ENCODE measurements at regions not wholly inside any gene's neighbourhood (a gene's known extent, or its start where the extent isn't known, plus 50 kb on each side); places are given as distances from the start of the nearest gene placed in this dataset.

- Mint-ChIP-seq H3K27ac (no peak overlapping the region), H3K4me3 (no peak overlapping the region), H3K36me3 (ENCODE audit: low read depth) (no peaks in the 10 kb centered on the region), H3K9me3 (no peaks in the 10 kb centered on the region), H3K27me3 (peaks cover 3% of the 10 kb centered on the region), H3K4me1 (no peaks in the 10 kb centered on the region)
- ChIA-PET POLR2A (no interaction called here), CTCF (interaction anchor here (0.6 kb wide), 1 partner anchor 40 kb away, joined by 3 read pairs; no protein-coding TSS in a partner anchor)
- DNase-seq = no peak
These were observed 138.6 kb downstream of the CAAP1 start for GRCh38 chr9:26753971-26754370.

GRCh38 chr9:26750162-26750561 is 142.4 kb downstream of the CAAP1 start:
- H3K9me3 Mint-ChIP-seq = no peaks in the 10 kb centered on the region
- H3K4me1 Mint-ChIP-seq = no peaks in the 10 kb centered on the region
- no peak overlapping the region for H3K4me3 Mint-ChIP-seq
- no peak overlapping the region for H3K27ac Mint-ChIP-seq
- ChIA-PET POLR2A (no interaction called here), CTCF (no interaction called here)
- H3K27me3 Mint-ChIP-seq = no peaks in the 10 kb centered on the region
- no peaks in the 10 kb centered on the region for H3K36me3 Mint-ChIP-seq (ENCODE audit: low read depth)
- no peak for DNase-seq

GRCh38 chr9:26748449-26749058 is 144.0 kb downstream of the CAAP1 start:
- H3K4me1 Mint-ChIP-seq = no peaks in the 10 kb centered on the region
- H3K27me3 Mint-ChIP-seq = peaks cover 3% of the 10 kb centered on the region
- H3K9me3 Mint-ChIP-seq = no peaks in the 10 kb centered on the region
- H3K4me3 Mint-ChIP-seq = no peak overlapping the region
- H3K36me3 Mint-ChIP-seq (ENCODE audit: low read depth) = no peaks in the 10 kb centered on the region
- no peak for DNase-seq
- ChIA-PET CTCF (no interaction called here), POLR2A (no interaction called here)
- H3K27ac Mint-ChIP-seq = no peak overlapping the region

- H3K27me3 Mint-ChIP-seq = peaks cover 4% of the 10 kb centered on the region
- DNase-seq = no peak
- H3K4me3 Mint-ChIP-seq = no peak overlapping the region
- no peaks in the 10 kb centered on the region for H3K36me3 Mint-ChIP-seq (ENCODE audit: low read depth)
- H3K4me1 Mint-ChIP-seq = no peaks in the 10 kb centered on the region
- POLR2A ChIA-PET = no interaction called here
- no peaks in the 10 kb centered on the region for H3K9me3 Mint-ChIP-seq
- CTCF ChIA-PET = no interaction called here
- no peak overlapping the region for H3K27ac Mint-ChIP-seq
These were observed 145.0 kb downstream of the CAAP1 start for GRCh38 chr9:26747611-26748010.

- POLR2A ChIA-PET = no interaction called here
- CTCF ChIA-PET = no interaction called here
- no peaks in the 10 kb centered on the region for H3K9me3 Mint-ChIP-seq
- H3K4me1 Mint-ChIP-seq = no peaks in the 10 kb centered on the region
- no peaks in the 10 kb centered on the region for H3K36me3 Mint-ChIP-seq (ENCODE audit: low read depth)
- H3K4me3 Mint-ChIP-seq = no peak overlapping the region
- no peak overlapping the region for H3K27ac Mint-ChIP-seq
- no peak for DNase-seq
- peaks cover 4% of the 10 kb centered on the region for H3K27me3 Mint-ChIP-seq
These were observed 146.1 kb downstream of the CAAP1 start for GRCh38 chr9:26746357-26747072.

- POLR2A ChIA-PET = no interaction called here
- no peak for DNase-seq
- H3K36me3 Mint-ChIP-seq (ENCODE audit: low read depth) = no peaks in the 10 kb centered on the region
- CTCF ChIA-PET = no interaction called here
- no peaks in the 10 kb centered on the region for H3K4me1 Mint-ChIP-seq
- no peak overlapping the region for H3K27ac Mint-ChIP-seq
- no peaks in the 10 kb centered on the region for H3K9me3 Mint-ChIP-seq
- no peak overlapping the region for H3K4me3 Mint-ChIP-seq
- peaks cover 4% of the 10 kb centered on the region for H3K27me3 Mint-ChIP-seq
These were observed 147.5 kb downstream of the CAAP1 start for GRCh38 chr9:26745111-26745510.

- POLR2A ChIA-PET = no interaction called here
- Mint-ChIP-seq H3K4me1 (no peaks in the 10 kb centered on the region), H3K27me3 (peaks cover 4% of the 10 kb centered on the region), H3K9me3 (no peaks in the 10 kb centered on the region), H3K4me3 (no peak overlapping the region), H3K36me3 (ENCODE audit: low read depth) (no peaks in the 10 kb centered on the region), H3K27ac (no peak overlapping the region)
- DNase-seq = no peak
- CTCF ChIA-PET = interaction anchor here (0.8 kb wide), 1 partner anchor 231 kb away, joined by 4 read pairs; no protein-coding TSS in a partner anchor
These were observed 148.2 kb downstream of the CAAP1 start for GRCh38 chr9:26744191-26744965.

- no peaks in the 10 kb centered on the region for H3K4me1 Mint-ChIP-seq
- no peak for DNase-seq
- POLR2A ChIA-PET = no interaction called here
- peaks cover 5% of the 10 kb centered on the region for H3K27me3 Mint-ChIP-seq
- H3K27ac Mint-ChIP-seq = no peak overlapping the region
- H3K4me3 Mint-ChIP-seq = no peak overlapping the region
- H3K36me3 Mint-ChIP-seq (ENCODE audit: low read depth) = no peaks in the 10 kb centered on the region
- CTCF ChIA-PET = no interaction called here
- H3K9me3 Mint-ChIP-seq = peaks cover 3% of the 10 kb centered on the region
These were observed 149.7 kb downstream of the CAAP1 start for GRCh38 chr9:26742828-26743476.

- POLR2A ChIA-PET = no interaction called here
- Mint-ChIP-seq H3K4me1 (no peaks in the 10 kb centered on the region), H3K27ac (no peak overlapping the region), H3K4me3 (no peak overlapping the region), H3K36me3 (ENCODE audit: low read depth) (no peaks in the 10 kb centered on the region), H3K27me3 (peaks cover 4% of the 10 kb centered on the region), H3K9me3 (peaks cover 3% of the 10 kb centered on the region)
- DNase-seq = no peak
- CTCF ChIA-PET = no interaction called here
These were observed 157.4 kb downstream of the CAAP1 start for GRCh38 chr9:26735160-26735559.

- Mint-ChIP-seq H3K27ac (no peak overlapping the region), H3K4me3 (no peak overlapping the region), H3K4me1 (no peaks in the 10 kb centered on the region), H3K9me3 (no peaks in the 10 kb centered on the region), H3K27me3 (peaks cover 8% of the 10 kb centered on the region), H3K36me3 (ENCODE audit: low read depth) (no peaks in the 10 kb centered on the region)
- ChIA-PET CTCF (no interaction called here), POLR2A (no interaction called here)
- no peak for DNase-seq
These were observed 163.4 kb downstream of the CAAP1 start for GRCh38 chr9:26729187-26729586.

GRCh38 chr9:26727471-26727870 is 165.1 kb downstream of the CAAP1 start:
- H3K9me3 Mint-ChIP-seq = no peaks in the 10 kb centered on the region
- no peak for DNase-seq
- POLR2A ChIA-PET = no interaction called here
- H3K27ac Mint-ChIP-seq = no peak overlapping the region
- peaks cover 10% of the 10 kb centered on the region for H3K27me3 Mint-ChIP-seq
- CTCF ChIA-PET = no interaction called here
- no peaks in the 10 kb centered on the region for H3K4me1 Mint-ChIP-seq
- H3K36me3 Mint-ChIP-seq (ENCODE audit: low read depth) = no peaks in the 10 kb centered on the region
- no peak overlapping the region for H3K4me3 Mint-ChIP-seq

- DNase-seq = no peak
- H3K27ac Mint-ChIP-seq = no peak overlapping the region
- ChIA-PET POLR2A (no interaction called here), CTCF (no interaction called here)
- no peak overlapping the region for H3K4me3 Mint-ChIP-seq
- H3K9me3 Mint-ChIP-seq = no peaks in the 10 kb centered on the region
- no peaks in the 10 kb centered on the region for H3K4me1 Mint-ChIP-seq
- no peaks in the 10 kb centered on the region for H3K36me3 Mint-ChIP-seq (ENCODE audit: low read depth)
- peaks cover 10% of the 10 kb centered on the region for H3K27me3 Mint-ChIP-seq
These were observed 167.0 kb downstream of the CAAP1 start for GRCh38 chr9:26725573-26725972.

- ChIA-PET POLR2A (no interaction called here), CTCF (interaction anchor here (0.9 kb wide), 1 partner anchor 8 kb away, joined by 3 read pairs; no protein-coding TSS in a partner anchor)
- no peak overlapping the region for H3K27ac Mint-ChIP-seq
These were observed 169.1 kb downstream of the CAAP1 start for GRCh38 chr9:26723486-26723885.

More at GRCh38 chr9:26723486-26723885, 169.1 kb downstream of the CAAP1 start:
- no peaks in the 10 kb centered on the region for H3K9me3 Mint-ChIP-seq
- H3K36me3 Mint-ChIP-seq (ENCODE audit: low read depth) = no peaks in the 10 kb centered on the region
- no peak overlapping the region for H3K4me3 Mint-ChIP-seq
- H3K27me3 Mint-ChIP-seq = peaks cover 10% of the 10 kb centered on the region
- H3K4me1 Mint-ChIP-seq = no peaks in the 10 kb centered on the region
- peak; percentile 24 for DNase-seq

Data from activated CD4-positive, alpha-beta memory T cell treated with anti-CD3 and anti-CD28 coated beads, Interleukin-2, amount 10 ng/mL, durations not matched to agents 7 days and 5 days (primary cell).